ENCODE measurements at regions not wholly inside any gene's neighbourhood (a gene's known extent, or its start where the extent isn't known, plus 50 kb on each side); places are given as distances from the start of the nearest gene placed in this dataset.

GRCh38 chr6:98547151-98547550 is 287.2 kb upstream of the POU3F2 start (continued):
- no peak for TF ChIP-seq JUND (IDR thresholded peaks at IDR 0.05)
- TF ChIP-seq CTCF (IDR thresholded peaks at IDR 0.05): no peak
- no peak for TF ChIP-seq CHD2 (IDR thresholded peaks at IDR 0.05; ENCODE audit: low read length, partially characterized antibody)
- TF ChIP-seq EZH2phosphoT487 (IDR thresholded peaks at IDR 0.05; ENCODE audit: borderline replicate concordance, low read depth): no peak
- no peak for TF ChIP-seq NFIC (IDR thresholded peaks at IDR 0.05; ENCODE audit: borderline replicate concordance)
- TF ChIP-seq GATA2 (CRISPR knock-in tag; IDR thresholded peaks at IDR 0.05): no peak

- no peaks in the 10 kb centered on the region for H3F3A ChIP-seq (replicated peaks; ENCODE audit: insufficient read depth)
- H3K27me3 ChIP-seq (ENCODE audit: insufficient read depth): no peaks in the 10 kb centered on the region
- ChIA-PET CTCF (interaction anchor here (0.6 to 1.4 kb wide), 2 partner anchors 24 to 835 kb away, joined by 3 to 4 read pairs; no protein-coding TSS in a partner anchor), POLR2A (interaction anchor here (0.7 kb wide), 1 partner anchor 14 kb away, joined by 3 read pairs; no protein-coding TSS in a partner anchor)
- H2AFZ ChIP-seq (ENCODE audit: low read depth): no peak overlapping the region
- no peaks in the 10 kb centered on the region for H3K79me2 ChIP-seq (ENCODE audit: insufficient read depth)
- H3K9ac ChIP-seq: no peak overlapping the region
- H3K36me3 ChIP-seq (replicated peaks in 1 of 2; ENCODE audit: control insufficient read depth in 1 of 2, insufficient read depth in 2 of 2, low read length in 1 of 2): no peaks in the 10 kb centered on the region
- no peaks in the 10 kb centered on the region for H4K20me1 ChIP-seq (ENCODE audit: insufficient read depth)
- no peak overlapping the region for H3K4me3 ChIP-seq (ENCODE audit: low read depth in 2 of 2, low read length in 1 of 2)
- peak; percentile 62 for DNase-seq
- H3K4me1 ChIP-seq (ENCODE audit: control insufficient read depth in 1 of 2, insufficient read depth in 2 of 2, low read depth in 1 of 2, low read length in 1 of 2): peaks cover 0 to 18% of the 10 kb centered on the region in 2 experiments; a peak in 2 of 4 replicates
- peak overlapping the region in 1 of 2 experiments; percentile 92; a peak in 2 of 4 replicates for H3K27ac ChIP-seq (ENCODE audit: low read depth in 2 of 2, low read length in 1 of 2)
- no peaks in the 10 kb centered on the region for H3K9me2 ChIP-seq
- H3K9me3 ChIP-seq: no peaks in the 10 kb centered on the region
- 28% methylated on average over 5 of the region's 5 CpGs for WGBS (ENCODE audit: low lambda C conversion rate)
- H3K4me2 ChIP-seq: no peak overlapping the region
- peak; percentile 20; the same call in 1 of the 2 replicates for TF ChIP-seq MXI1 (IDR thresholded peaks at IDR 0.05; ENCODE audit: low read depth, low read length)
- no peak for TF ChIP-seq IRF3 (IDR thresholded peaks at IDR 0.05; ENCODE audit: low read depth, low read length)
- TF ChIP-seq TAF1 (IDR thresholded peaks at IDR 0.05; ENCODE audit: borderline replicate concordance, low read depth, low read length): no peak
- no peak for TF ChIP-seq MAX (IDR thresholded peaks at IDR 0.05; ENCODE audit: low read depth)
- no peak for TF ChIP-seq CTCF (IDR thresholded peaks at IDR 0.05)
- no peak for TF ChIP-seq JUND (IDR thresholded peaks at IDR 0.05)
- no peak for TF ChIP-seq RXRA (IDR thresholded peaks at IDR 0.05; ENCODE audit: borderline replicate concordance, low read depth)
- no peak for TF ChIP-seq NRF1 (IDR thresholded peaks at IDR 0.05; ENCODE audit: low read depth, low read length)
- TF ChIP-seq CHD2 (IDR thresholded peaks at IDR 0.05; ENCODE audit: low read length, partially characterized antibody): peak; percentile 61
- TF ChIP-seq FOXM1 (IDR thresholded peaks at IDR 0.05; ENCODE audit: low read depth): no peak
- TF ChIP-seq RFX5 (IDR thresholded peaks at IDR 0.05; ENCODE audit: low read length): no peak
- no peak for TF ChIP-seq NFIC (IDR thresholded peaks at IDR 0.05; ENCODE audit: borderline replicate concordance)
- TF ChIP-seq GABPA (IDR thresholded peaks at IDR 0.05; ENCODE audit: low read depth): no peak
- no peak for TF ChIP-seq SIN3A (IDR thresholded peaks at IDR 0.05; ENCODE audit: borderline replicate concordance, low read depth, low read length)
- TF ChIP-seq RCOR1 (IDR thresholded peaks at IDR 0.05; ENCODE audit: low read length): peak; percentile 90
- TF ChIP-seq MEF2A (IDR thresholded peaks at IDR 0.05; ENCODE audit: borderline replicate concordance, low read depth): no peak
- TF ChIP-seq FOXJ3 (CRISPR knock-in tag; IDR thresholded peaks at IDR 0.05): peak; percentile 88
- TF ChIP-seq USF2 (IDR thresholded peaks at IDR 0.05; ENCODE audit: borderline replicate concordance, low read depth, low read length): no peak
- TF ChIP-seq POLR2AphosphoS5 (IDR thresholded peaks at IDR 0.05; ENCODE audit: low read depth, low read length): no peak
- no peak for TF ChIP-seq EZH2phosphoT487 (IDR thresholded peaks at IDR 0.05; ENCODE audit: borderline replicate concordance, low read depth)
- TF ChIP-seq ELF1 (IDR thresholded peaks at IDR 0.05): no peak
- no peak for TF ChIP-seq TEAD4 (IDR thresholded peaks at IDR 0.05; ENCODE audit: borderline replicate concordance, insufficient read depth)
- TF ChIP-seq SMC3 (IDR thresholded peaks at IDR 0.05; ENCODE audit: low read depth, low read length): peak; percentile 20; the same call in 1 of the 2 replicates
- TF ChIP-seq FOSL2 (IDR thresholded peaks at IDR 0.05; ENCODE audit: borderline replicate concordance, low read depth): no peak
- TF ChIP-seq TCF12 (IDR thresholded peaks at IDR 0.05): 0 out of 2 replicates have a peak, but pooled peaks have one; percentile 7
- TF ChIP-seq RAD21 (IDR thresholded peaks at IDR 0.05; ENCODE audit: low read length): peak; percentile 28
Observed at GRCh38 chr6:98547634-98548033, 286.7 kb upstream of the POU3F2 start.
